Colonic mucosa (tissue), 4 donors: ENCODE measurements at regions not wholly inside any gene's neighbourhood (a gene's known extent, or its start where the extent isn't known, plus 50 kb on each side); places are given as distances from the start of the nearest gene placed in this dataset.

ENCODE experiments used
- DNase-seq: peaks from one replicate; pipeline ENCODE4 v3.0.0-alpha.2; 2020
- H3K27ac ChIP-seq: fragments of 200-600 bp; one replicate; pipeline ENCODE4 v1.8.0; 2021
- H3K27me3 ChIP-seq: fragments of 200-600 bp; one replicate; pipeline ENCODE4 v1.8.0; 2021
- H3K36me3 ChIP-seq: fragments of 200-600 bp; one replicate; pipeline ENCODE4 v1.8.0; 2021
- H3K4me1 ChIP-seq: fragments of 200-600 bp; one replicate; pipeline ENCODE4 v1.8.0; 2021; ENCODE audit warnings: mild to moderate bottlenecking
- H3K4me3 ChIP-seq: fragments of 200-600 bp; one replicate; pipeline ENCODE4 v1.8.0; 2021
- H3K9ac ChIP-seq, 2 donors: one replicate each; pipeline ENCODE4 v1.7.0; 2013; ENCODE audit warnings: control low read depth in 2 of 2, low read depth in 2 of 2, low read length in 2 of 2
- H3K9me3 ChIP-seq: fragments of 200-600 bp; one replicate; pipeline ENCODE4 v1.8.0; 2021
- intact Hi-C: fragments of 100-400 bp; cut with DNase I; formaldehyde crosslinking; loops from one replicate; pipeline ENCODE4 v1.14.1; 2022
- TF ChIP-seq, protein P1 (sequence below): fragments of 200-600 bp; IDR thresholded peaks from one replicate; pipeline ENCODE4 v1.8.0; 2022; ENCODE audit warnings: antibody characterized with exemption, mild to moderate bottlenecking
- donor health status: healthy.
- donor health status: DM: no; HTN: no; CAD: no.
- donor health status: DM: no; HTN: no; CAD: no.

GRCh38 chr1:226816576-226816975 is 53.8 kb upstream of the PSEN2 start:
- Histone ChIP-seq H3K27ac (no peak overlapping the region), H3K9ac (no peak overlapping the region), H3K27me3 (no peaks in the 10 kb centered on the region), H3K9me3 (no peaks in the 10 kb centered on the region), H3K4me3 (no peak overlapping the region), H3K4me1 (peaks cover 3% of the 10 kb centered on the region), H3K36me3 (no peaks in the 10 kb centered on the region)
- intact Hi-C loops: no loop called here
- TF ChIP-seq, protein P1, sequence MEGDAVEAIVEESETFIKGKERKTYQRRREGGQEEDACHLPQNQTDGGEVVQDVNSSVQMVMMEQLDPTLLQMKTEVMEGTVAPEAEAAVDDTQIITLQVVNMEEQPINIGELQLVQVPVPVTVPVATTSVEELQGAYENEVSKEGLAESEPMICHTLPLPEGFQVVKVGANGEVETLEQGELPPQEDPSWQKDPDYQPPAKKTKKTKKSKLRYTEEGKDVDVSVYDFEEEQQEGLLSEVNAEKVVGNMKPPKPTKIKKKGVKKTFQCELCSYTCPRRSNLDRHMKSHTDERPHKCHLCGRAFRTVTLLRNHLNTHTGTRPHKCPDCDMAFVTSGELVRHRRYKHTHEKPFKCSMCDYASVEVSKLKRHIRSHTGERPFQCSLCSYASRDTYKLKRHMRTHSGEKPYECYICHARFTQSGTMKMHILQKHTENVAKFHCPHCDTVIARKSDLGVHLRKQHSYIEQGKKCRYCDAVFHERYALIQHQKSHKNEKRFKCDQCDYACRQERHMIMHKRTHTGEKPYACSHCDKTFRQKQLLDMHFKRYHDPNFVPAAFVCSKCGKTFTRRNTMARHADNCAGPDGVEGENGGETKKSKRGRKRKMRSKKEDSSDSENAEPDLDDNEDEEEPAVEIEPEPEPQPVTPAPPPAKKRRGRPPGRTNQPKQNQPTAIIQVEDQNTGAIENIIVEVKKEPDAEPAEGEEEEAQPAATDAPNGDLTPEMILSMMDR: no peak
- DNase-seq: no peak

DNA sequence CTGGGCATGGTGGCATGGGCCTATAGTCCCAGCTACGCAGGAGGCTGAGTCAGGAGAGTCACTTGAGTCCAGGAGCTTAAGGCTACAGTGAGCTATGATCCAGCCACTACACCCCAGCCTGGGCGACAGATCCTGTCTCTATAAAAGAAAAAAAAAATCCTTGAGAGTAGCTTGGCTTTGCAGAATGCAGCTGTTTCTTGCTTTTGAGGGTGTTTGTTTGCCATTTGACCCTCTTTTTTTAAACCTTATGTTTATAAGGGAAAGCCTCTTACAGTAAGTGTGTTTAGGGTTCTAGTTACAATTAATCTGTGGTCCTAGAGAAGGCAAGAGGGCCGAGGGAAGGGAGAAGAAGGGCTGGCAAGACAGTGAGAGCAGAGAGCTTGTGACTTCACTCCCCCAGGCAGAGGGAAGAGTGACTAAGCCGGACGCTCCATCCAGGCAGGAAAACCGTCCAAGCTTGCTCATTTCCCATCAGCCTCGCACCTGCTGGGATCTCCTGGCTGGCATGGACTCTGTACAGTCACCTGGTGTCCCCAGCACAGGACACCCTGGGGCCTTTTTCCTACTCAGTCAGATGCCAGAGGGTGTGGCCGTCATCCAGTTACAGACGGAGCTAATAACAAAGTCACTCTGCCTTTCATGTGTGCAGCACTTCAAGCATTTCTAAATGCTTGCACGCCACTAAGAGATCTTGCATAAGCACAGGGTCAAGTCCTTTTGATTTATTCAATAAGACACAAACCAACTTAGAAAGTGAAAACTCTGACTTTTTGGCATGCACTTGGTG is 55.5 kb upstream of the PSEN2 start:
- peak; percentile 79 for DNase-seq
- intact Hi-C loops: no loop called here
- H3K27me3 ChIP-seq: no peaks in the 10 kb centered on the region
- peak overlapping the region; percentile 38 for H3K27ac ChIP-seq
- peak overlapping the region in 1 of 2 donors; percentile 38 for H3K9ac ChIP-seq
- TF ChIP-seq, protein P1: no peak
- no peaks in the 10 kb centered on the region for H3K9me3 ChIP-seq
- peaks cover 3% of the 10 kb centered on the region for H3K4me1 ChIP-seq
- H3K4me3 ChIP-seq: no peak overlapping the region
- no peaks in the 10 kb centered on the region for H3K36me3 ChIP-seq

GRCh38 chr1:226813671-226814591 is 56.5 kb upstream of the PSEN2 start:
- Histone ChIP-seq H3K9me3 (no peaks in the 10 kb centered on the region), H3K27ac (peak overlapping the region; percentile 38), H3K27me3 (no peaks in the 10 kb centered on the region), H3K9ac (peak overlapping the region in 1 of 2 donors; percentile 14), H3K4me1 (peaks cover 3% of the 10 kb centered on the region), H3K36me3 (no peaks in the 10 kb centered on the region), H3K4me3 (no peak overlapping the region)
- TF ChIP-seq, protein P1: no peak
- intact Hi-C loops: no loop called here
- DNase-seq: no peak

DNA sequence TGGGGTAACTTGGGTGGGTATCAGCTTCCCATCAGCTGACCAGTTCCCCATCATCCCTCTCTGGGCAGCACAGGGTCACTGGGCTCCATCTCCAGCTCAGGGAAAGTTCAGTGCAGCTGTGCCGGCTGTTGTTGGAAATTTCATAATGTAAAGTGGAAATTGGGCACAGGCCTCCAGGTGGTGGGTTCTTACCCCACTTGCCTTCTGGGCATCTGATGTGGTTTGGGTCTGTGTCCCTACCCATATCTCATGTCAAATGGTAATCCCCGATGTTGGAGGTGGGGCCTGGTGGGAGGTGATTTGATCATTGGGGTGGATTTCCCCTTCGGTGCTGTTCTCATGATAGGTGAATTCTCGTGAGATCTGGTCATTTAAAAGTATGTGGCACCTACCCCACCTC is 59.7 kb upstream of the PSEN2 start:
- intact Hi-C loops: no loop called here
- H3K27ac ChIP-seq: no peak overlapping the region

More for the DNA sequence above, 59.7 kb upstream of the PSEN2 start:
- no peak for DNase-seq
- H3K9me3 ChIP-seq: no peaks in the 10 kb centered on the region
- H3K4me3 ChIP-seq: no peak overlapping the region
- no peak overlapping the region for H3K9ac ChIP-seq
- H3K4me1 ChIP-seq: peaks cover 3% of the 10 kb centered on the region
- no peaks in the 10 kb centered on the region for H3K27me3 ChIP-seq
- no peaks in the 10 kb centered on the region for H3K36me3 ChIP-seq
- TF ChIP-seq, protein P1: no peak
